H9 (cell line): ENCODE measurements at regions not wholly inside any gene's neighbourhood (a gene's known extent, or its start where the extent isn't known, plus 50 kb on each side); places are given as distances from the start of the nearest gene placed in this dataset.

Source experiments
- DNase-seq: peaks from one replicate; pipeline ENCODE4 v3.0.0-alpha.2; 2017
- H2AFZ ChIP-seq: one replicate; pipeline ENCODE4 v1.6.1; 2013; ENCODE audit warnings: mild to moderate bottlenecking, low read length, control low read depth, moderate library complexity
- H2AK5ac ChIP-seq: 2 replicates; pipeline ENCODE4 v1.6.1; 2013; ENCODE audit warnings: low read length, control low read depth, mixed read lengths; ENCODE audit not compliant: insufficient read length
- H2BK120ac ChIP-seq: one replicate; pipeline ENCODE4 v1.6.1; 2013; ENCODE audit warnings: low read depth, mild to moderate bottlenecking, low read length, control low read depth, inconsistent platforms; ENCODE audit not compliant: poor library complexity, severe bottlenecking
- H2BK12ac ChIP-seq: 2 replicates; pipeline ENCODE4 v1.6.1; 2013; ENCODE audit warnings: low read length, control low read depth, mixed read lengths, low read depth; ENCODE audit not compliant: insufficient read length
- H2BK15ac ChIP-seq: 2 replicates; pipeline ENCODE4 v1.6.1; 2013; ENCODE audit warnings: low read depth, low read length, control low read depth
- H2BK20ac ChIP-seq: one replicate; pipeline ENCODE4 v1.6.1; 2013; ENCODE audit warnings: low read depth, mild to moderate bottlenecking, low read length, control low read depth, inconsistent platforms; ENCODE audit not compliant: poor library complexity, severe bottlenecking
- H2BK5ac ChIP-seq: 2 replicates; pipeline ENCODE4 v1.6.1; 2013; ENCODE audit warnings: low read length, control low read depth, mixed read lengths; ENCODE audit not compliant: insufficient read length
- H3K14ac ChIP-seq: 2 replicates; pipeline ENCODE4 v1.6.1; 2013; ENCODE audit warnings: low read length, control low read depth; ENCODE audit not compliant: insufficient read depth
- H3K18ac ChIP-seq: 2 replicates; pipeline ENCODE4 v1.6.1; 2013; ENCODE audit warnings: low read depth, mild to moderate bottlenecking, mixed read lengths, low read length, control low read depth; ENCODE audit not compliant: insufficient read length
- H3K23ac ChIP-seq: 2 replicates; pipeline ENCODE4 v1.6.1; 2013; ENCODE audit warnings: low read length, control low read depth, mixed read lengths, low read depth; ENCODE audit not compliant: insufficient read length
- H3K23me2 ChIP-seq: 2 replicates; pipeline ENCODE4 v1.6.1; 2013; ENCODE audit warnings: low read depth, mild to moderate bottlenecking, mixed read lengths, low read length, control low read depth; ENCODE audit not compliant: insufficient read length, poor library complexity, severe bottlenecking
- H3K27ac ChIP-seq: 2 replicates; pipeline ENCODE4 v1.5.1; 2013; ENCODE audit warnings: low read length, control low read depth, mixed read lengths, low read depth; ENCODE audit not compliant: insufficient read length
- H3K27me3 ChIP-seq: 2 replicates; pipeline ENCODE4 v1.6.1; 2013; ENCODE audit warnings: low read length, control low read depth, inconsistent platforms; ENCODE audit not compliant: insufficient read depth
- H3K4ac ChIP-seq: 2 replicates; pipeline ENCODE4 v1.6.1; 2013; ENCODE audit warnings: low read depth, mild to moderate bottlenecking, control low read depth, inconsistent platforms, low read length, moderate library complexity
- H3K4me1 ChIP-seq: 2 replicates; pipeline ENCODE4 v1.6.1; 2013; ENCODE audit warnings: low read length, control low read depth, inconsistent platforms; ENCODE audit not compliant: insufficient read depth
- H3K4me2 ChIP-seq: 2 replicates; pipeline ENCODE4 v1.6.1; 2013; ENCODE audit warnings: low read length, control low read depth, mixed read lengths; ENCODE audit not compliant: insufficient read length, insufficient read depth
- H3K56ac ChIP-seq: 2 replicates; pipeline ENCODE4 v1.6.1; 2013; ENCODE audit warnings: low read depth, mild to moderate bottlenecking, mixed read lengths, low read length, control low read depth; ENCODE audit not compliant: insufficient read length
- H3K79me1 ChIP-seq: 2 replicates; pipeline ENCODE4 v1.6.1; 2013; ENCODE audit warnings: low read depth, mild to moderate bottlenecking, moderate library complexity, low read length, control low read depth, inconsistent platforms; ENCODE audit not compliant: insufficient read depth, poor library complexity, severe bottlenecking
- H3K79me2 ChIP-seq: 2 replicates; pipeline ENCODE4 v1.6.1; 2013; ENCODE audit warnings: low read length, control low read depth, inconsistent platforms; ENCODE audit not compliant: insufficient read depth
- H3K9ac ChIP-seq: 2 replicates; pipeline ENCODE4 v1.6.1; 2013; ENCODE audit warnings: low read length, control low read depth, mixed read lengths; ENCODE audit not compliant: insufficient read length; ENCODE audit errors: extremely low read depth
- H3K9me3 ChIP-seq: one replicate; pipeline ENCODE4 v1.6.1; 2013; ENCODE audit warnings: low read depth, low read length, inconsistent platforms; ENCODE audit not compliant: control insufficient read depth
- H3T11ph ChIP-seq: one replicate; pipeline ENCODE4 v1.6.1; 2013; ENCODE audit warnings: mild to moderate bottlenecking, low read length, control low read depth, inconsistent platforms
- H4K20me1 ChIP-seq: one replicate; pipeline ENCODE4 v1.6.1; 2013; ENCODE audit not compliant: control insufficient read depth, insufficient read length, insufficient read depth
- H4K5ac ChIP-seq: 2 replicates; pipeline ENCODE4 v1.6.1; 2013; ENCODE audit warnings: low read depth, mild to moderate bottlenecking, mixed read lengths, low read length, control low read depth; ENCODE audit not compliant: insufficient read length
- H4K8ac ChIP-seq: replicated peaks from 2 replicates; pipeline ENCODE4 v1.6.1; 2013; ENCODE audit warnings: low read length, control low read depth, mixed read lengths, low read depth; ENCODE audit not compliant: insufficient read length
- H4K91ac ChIP-seq: 2 replicates; pipeline ENCODE4 v1.6.1; 2013; ENCODE audit warnings: low read depth, mild to moderate bottlenecking, moderate library complexity, mixed read lengths, low read length, control low read depth; ENCODE audit not compliant: insufficient read length
- H3K27ac Mint-ChIP-seq, 3 experiments: 2 replicates in 2 of 3; 3 replicates in 1 of 3; pipeline ENCODE4 v1.8.0; 2020 to 2021; ENCODE audit warnings: mixed read lengths in 3 of 3, mild to moderate bottlenecking in 1 of 3, moderate library complexity in 1 of 3
- H3K27me3 Mint-ChIP-seq: 2 replicates; pipeline ENCODE4 v1.8.0; 2021; ENCODE audit warnings: low read depth, mild to moderate bottlenecking, moderate library complexity, mixed read lengths
- H3K36me3 Mint-ChIP-seq, 3 experiments: 2 replicates in 2 of 3; 3 replicates in 1 of 3; pipeline ENCODE4 v1.8.0; 2020 to 2021; ENCODE audit warnings: low read depth in 3 of 3, mixed read lengths in 3 of 3; ENCODE audit not compliant: insufficient read depth in 1 of 3
- H3K4me1 Mint-ChIP-seq, 2 experiments: 2 replicates each; pipeline ENCODE4 v1.8.0; 2020; ENCODE audit warnings: mixed read lengths in 2 of 2
- H3K4me3 Mint-ChIP-seq, 2 experiments: 2 replicates in 1 of 2; 3 replicates in 1 of 2; pipeline ENCODE4 v1.8.0; 2020 to 2021; ENCODE audit warnings: mild to moderate bottlenecking in 2 of 2, mixed read lengths in 2 of 2, moderate library complexity in 1 of 2
- H3K9me3 Mint-ChIP-seq, 2 experiments: 2 replicates in 1 of 2; 3 replicates in 1 of 2; pipeline ENCODE4 v1.8.0; 2020; ENCODE audit warnings: mild to moderate bottlenecking in 2 of 2, mixed read lengths in 2 of 2, moderate library complexity in 1 of 2
- CTCF ChIP-seq: fragments of 200-600 bp; sonication (generic); conservative IDR thresholded peaks from 3 replicates; pipeline ENCODE4 v1.8.0; 2021; ENCODE audit warnings: antibody characterized with exemption, mild to moderate bottlenecking
- WGBS: extraction: QIAGEN DNeasy Blood & Tissue Kit; methylation state at CpG from one replicate; pipeline ENCODE4 v1.1.7; 2013; ENCODE audit warnings: missing lambda C conversion rate, low lambda C conversion rate, mixed read lengths; ENCODE audit not compliant: insufficient read length; ENCODE audit errors: extremely low coverage; 5-methylcytosine and 5-hydroxymethylcytosine counted together

- Histone ChIP-seq H3K27me3 (no peaks in the 10 kb centered on the region), H4K8ac (no peak overlapping the region), H3K9me3 (no peaks in the 10 kb centered on the region), H3K79me2 (no peaks in the 10 kb centered on the region), H3T11ph (no peak overlapping the region), H2BK5ac (no peak overlapping the region), H2AFZ (no peak overlapping the region), H3K14ac (no peak overlapping the region), H3K4me1 (no peaks in the 10 kb centered on the region), H3K18ac (no peak overlapping the region), H3K79me1 (no peaks in the 10 kb centered on the region), H2AK5ac (no peak overlapping the region), H3K9ac (no peak overlapping the region), H4K20me1 (no peaks in the 10 kb centered on the region), H3K4me2 (no peak overlapping the region), H4K91ac (no peak overlapping the region), H2BK20ac (no peak overlapping the region), H2BK15ac (no peak overlapping the region), H2BK12ac (no peak overlapping the region), H3K23me2 (no peaks in the 10 kb centered on the region), H3K23ac (no peak overlapping the region), H4K5ac (no peak overlapping the region), H2BK120ac (no peak overlapping the region), H3K56ac (no peak overlapping the region), H3K27ac (no peak overlapping the region), H3K4ac (no peak overlapping the region)
- Mint-ChIP-seq H3K4me1 (peaks cover 3 to 4% of the 10 kb centered on the region in 2 experiments; a peak in 1 of 4 replicates), H3K27me3 (peaks cover 4% of the 10 kb centered on the region; the same call in 1 of the 2 replicates), H3K4me3 (no peak overlapping the region), H3K36me3 (no peaks in the 10 kb centered on the region), H3K9me3 (no peaks in the 10 kb centered on the region), H3K27ac (no peak overlapping the region)
- no peak for TF ChIP-seq CTCF
- no peak for DNase-seq
- WGBS, result no CpG with 5 or more reads among the region's 7 CpGs
Measured at GRCh38 chr11:122345586-122345985, 229.6 kb upstream of the BLID start.
